T-helper 1 cell treated with Interleukin-12 subunit alpha and Interleukin-12 subunit beta and Interleukin-4 antibody, amounts not matched to agents 30 ng/mL and 1 ng/mL, for 36 hours (primary cell): ENCODE measurements at regions not wholly inside any gene's neighbourhood (a gene's known extent, or its start where the extent isn't known, plus 50 kb on each side); places are given as distances from the start of the nearest gene placed in this dataset.
"Not testable (repeated sequence)": the region's sequence is repeated elsewhere in the genome, so short reads cannot be mapped to it uniquely, and the experiment has no call there.

Source experiments
- intact Hi-C: fragments of 100-400 bp; cut with micrococcal nuclease; formaldehyde crosslinking; loops from one replicate; pipeline ENCODE4 v1.15.1; 2024

- intact Hi-C loops, result no loop called here
These were observed 490.9 kb downstream of the NFIB start for GRCh38 chr9:13823026-13823425.

- intact Hi-C loops, result no loop called here
These were observed 496.1 kb downstream of the NFIB start for GRCh38 chr9:13817754-13818278.

DNA sequence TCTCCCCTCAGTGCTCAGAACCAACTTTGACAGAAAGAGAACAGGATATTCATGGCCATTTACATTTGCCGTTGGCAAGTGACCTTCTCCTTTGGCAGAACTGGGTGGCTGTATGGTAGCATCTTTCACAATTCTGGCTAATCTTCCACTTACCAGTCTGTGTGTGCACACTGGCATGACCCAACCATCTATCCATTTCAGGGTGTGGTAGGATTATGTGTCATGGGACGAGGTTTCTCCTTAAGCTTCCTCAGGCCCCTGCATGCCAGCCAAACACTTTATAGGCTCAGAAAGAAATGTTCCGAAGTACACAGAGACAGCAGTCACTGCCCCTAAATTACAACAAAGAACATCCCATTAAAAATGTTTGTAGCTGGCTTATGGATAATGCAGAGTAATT is 497.1 kb downstream of the NFIB start:
- intact Hi-C loops, result no loop called here

DNA sequence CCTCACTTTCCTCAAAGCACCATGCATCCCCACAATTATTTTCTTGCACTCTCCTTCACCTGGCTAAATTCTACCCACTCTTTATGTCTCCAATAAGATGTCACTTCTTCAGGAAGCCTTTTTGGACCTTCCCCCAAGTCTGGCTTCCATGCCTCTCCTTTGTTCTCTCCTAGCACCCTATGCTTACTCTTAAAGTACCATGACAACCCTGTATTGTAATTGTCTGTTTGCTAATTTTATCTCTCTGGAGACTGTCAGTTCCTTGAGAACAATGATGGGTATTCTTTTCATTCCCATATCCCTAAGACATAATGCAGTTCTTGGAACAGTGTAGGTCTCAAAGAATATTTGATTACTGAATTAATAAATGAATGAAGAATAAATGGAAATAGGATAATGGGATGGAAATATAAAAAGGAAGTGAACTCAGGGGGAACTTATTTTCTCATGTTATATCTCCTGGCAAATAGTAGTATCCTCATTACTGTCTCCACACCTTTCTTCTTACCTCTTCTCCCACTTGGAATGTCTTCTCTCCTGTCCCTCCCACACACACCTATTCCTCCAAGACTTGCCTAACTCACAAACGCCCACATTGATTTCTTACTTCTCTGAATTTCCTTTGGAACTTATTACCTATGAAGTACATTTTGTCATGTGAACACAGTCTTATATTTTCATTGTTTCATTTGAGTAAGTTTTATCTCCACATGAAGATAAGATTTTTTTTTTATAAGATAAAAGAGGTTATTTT is 499.1 kb downstream of the NFIB start:
- intact Hi-C loops, result no loop called here

DNA sequence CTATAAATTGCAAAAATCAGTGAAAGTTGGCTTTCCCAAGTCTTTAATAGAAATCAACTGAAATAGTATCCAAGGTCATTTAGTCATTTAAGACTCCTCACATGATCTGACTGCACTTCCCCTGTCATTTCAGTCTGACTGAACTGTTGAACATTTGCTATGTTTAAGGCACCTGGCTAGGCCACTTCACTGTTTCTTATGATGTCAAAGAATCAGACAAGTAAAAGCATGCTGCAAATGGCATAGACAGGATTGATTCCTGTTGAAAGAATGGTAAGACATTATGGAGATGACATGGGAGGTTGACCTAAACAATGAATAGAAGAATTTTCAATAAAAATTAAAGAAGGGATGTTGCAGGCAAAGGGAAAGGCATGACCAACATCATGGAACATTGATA is 502.1 kb downstream of the NFIB start:
- intact Hi-C loops, result no loop called here

DNA sequence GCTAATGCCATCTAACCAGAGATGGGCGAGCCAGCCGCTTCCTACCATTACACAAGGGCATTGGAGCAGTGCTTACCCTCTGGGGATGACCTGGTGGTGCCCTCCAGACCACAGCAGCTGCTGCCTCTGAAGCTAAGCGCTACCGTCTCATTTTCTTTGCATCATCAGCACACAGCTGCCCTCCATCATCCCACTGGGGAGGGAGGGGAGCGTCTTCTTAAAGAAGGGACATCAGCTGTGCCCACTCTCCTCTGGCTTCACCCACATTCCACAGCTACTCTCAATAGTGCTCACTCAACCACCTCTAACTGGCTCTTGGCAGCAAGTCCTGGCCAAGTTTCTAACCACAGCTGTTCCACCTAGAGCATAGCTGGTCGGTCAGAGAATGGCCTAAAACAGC is 503.4 kb downstream of the NFIB start:
- intact Hi-C loops, result no loop called here

DNA sequence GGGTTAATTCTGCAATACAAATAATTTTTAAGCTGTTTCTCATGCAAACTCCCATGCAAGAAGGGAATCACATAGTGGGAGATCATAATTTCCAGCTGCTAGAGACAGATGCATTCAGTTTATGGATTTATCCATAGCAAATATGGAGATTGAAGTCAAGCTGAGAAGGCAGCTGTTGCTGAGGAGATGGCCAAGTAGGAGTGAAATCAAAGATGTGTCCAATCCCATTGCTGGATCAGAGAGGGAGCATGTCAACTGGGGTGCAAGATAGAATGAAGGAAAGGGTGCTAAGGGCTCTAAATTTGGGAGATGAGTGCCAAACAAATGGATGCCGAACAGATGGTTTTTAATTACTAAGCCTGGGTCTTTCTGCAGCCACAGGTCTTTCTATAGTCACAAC is 504.5 kb downstream of the NFIB start:
- intact Hi-C loops, result no loop called here

DNA sequence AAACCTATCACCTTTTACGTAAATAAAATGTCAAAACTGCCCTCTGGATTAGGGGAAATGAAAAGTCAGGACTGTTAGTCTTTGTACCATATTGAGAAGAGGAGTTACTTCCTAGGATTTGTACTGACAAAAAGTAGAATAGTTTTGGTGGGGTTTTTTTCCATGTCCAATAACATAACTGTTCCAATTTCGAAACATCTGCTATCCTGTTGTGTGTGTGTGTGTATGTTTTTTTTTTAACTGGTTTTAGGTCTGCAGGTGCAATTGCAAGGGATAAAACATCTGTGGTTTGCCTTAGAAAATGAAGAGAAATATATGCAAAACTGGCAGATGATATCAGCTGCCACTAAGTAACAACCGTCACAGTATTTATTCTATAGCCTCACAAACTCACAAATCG is 506.8 kb downstream of the NFIB start:
- intact Hi-C loops, result no loop called here

DNA sequence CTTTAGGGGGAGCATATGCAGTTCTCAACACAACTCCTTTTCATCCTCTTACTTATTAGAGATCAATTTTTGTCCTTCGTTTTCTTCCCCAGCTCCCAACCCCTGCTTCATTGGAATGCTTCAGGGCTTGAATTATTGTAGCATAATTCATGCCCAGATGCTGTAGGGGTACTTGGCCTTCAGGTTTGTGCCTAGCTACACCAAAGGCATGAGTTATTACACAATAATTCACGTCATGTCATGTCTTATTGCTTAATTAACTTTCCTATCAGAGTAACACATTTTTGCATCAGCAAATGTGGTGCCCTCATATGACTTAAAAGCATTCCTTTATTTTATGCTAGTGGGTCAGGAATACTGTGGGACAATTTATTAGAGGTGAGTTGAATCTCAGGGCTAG is 507.2 kb downstream of the NFIB start:
- intact Hi-C loops, result no loop called here

DNA sequence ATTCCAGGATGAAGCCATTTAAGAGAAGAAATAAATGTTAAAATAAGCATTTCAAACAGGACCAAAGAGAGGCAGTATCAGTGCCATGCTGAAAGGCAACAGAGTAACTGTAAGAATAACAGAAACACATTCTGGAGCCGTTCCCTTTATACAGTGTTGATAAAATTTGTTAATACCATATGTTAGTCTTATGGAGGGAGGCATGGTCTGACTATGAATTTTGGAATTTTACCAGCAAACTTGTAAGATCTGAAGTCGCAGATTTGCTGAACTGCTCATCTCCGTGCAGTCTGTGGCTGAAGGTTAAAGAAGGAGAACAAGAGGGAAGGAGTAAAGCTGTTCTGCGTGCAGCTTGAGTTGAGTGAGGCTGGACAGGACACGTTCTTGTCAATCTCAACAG is 508.4 kb downstream of the NFIB start:
- intact Hi-C loops, result no loop called here

- intact Hi-C loops, result no loop called here
These were observed 509.4 kb downstream of the NFIB start for GRCh38 chr9:13804532-13804931.

DNA sequence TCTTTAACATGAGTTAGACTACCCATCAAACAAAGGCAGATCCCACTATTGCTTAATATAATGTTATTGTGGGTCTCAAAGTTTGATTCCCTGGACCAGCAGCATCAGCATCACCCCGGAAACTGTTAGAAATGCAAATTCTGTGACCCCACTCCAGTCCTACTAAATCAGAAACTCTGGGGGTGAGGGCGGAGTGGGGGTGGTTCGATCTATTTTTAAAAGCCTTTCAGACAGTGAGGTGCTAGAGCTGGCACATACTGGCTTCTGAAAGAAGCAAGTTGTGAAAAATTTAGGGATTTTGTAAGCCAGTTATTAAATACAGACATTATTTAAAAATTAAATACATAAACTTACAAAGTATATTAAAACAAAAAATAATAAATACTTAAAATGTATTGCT is 513.2 kb downstream of the NFIB start:
- intact Hi-C loops, result no loop called here

- intact Hi-C loops, result not testable (repeated sequence)
These were observed 516.2 kb downstream of the NFIB start for GRCh38 chr9:13797701-13798100.

- intact Hi-C loops, result no loop called here
These were observed 512.3 kb upstream of the MPDZ start for GRCh38 chr9:13791816-13792215.

DNA sequence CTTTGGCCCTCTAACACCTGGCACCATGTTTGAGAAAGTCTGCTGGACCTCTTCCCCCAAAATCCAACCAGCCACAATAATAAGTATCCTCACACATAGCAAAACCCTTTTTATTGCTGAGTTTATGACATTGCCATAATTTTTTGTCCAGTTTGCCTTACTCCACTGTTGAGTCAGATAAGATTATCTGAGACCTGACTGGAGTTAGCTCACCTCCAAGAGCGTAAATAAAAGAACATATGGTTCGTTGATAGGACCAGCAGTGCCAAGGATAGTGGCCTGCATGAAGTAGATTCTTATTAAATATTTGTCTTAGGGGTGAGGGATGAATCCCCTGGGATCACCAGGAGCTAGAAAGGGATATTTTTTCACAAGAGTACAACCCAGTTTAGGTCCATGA is 510.6 kb upstream of the MPDZ start:
- intact Hi-C loops, result no loop called here

DNA sequence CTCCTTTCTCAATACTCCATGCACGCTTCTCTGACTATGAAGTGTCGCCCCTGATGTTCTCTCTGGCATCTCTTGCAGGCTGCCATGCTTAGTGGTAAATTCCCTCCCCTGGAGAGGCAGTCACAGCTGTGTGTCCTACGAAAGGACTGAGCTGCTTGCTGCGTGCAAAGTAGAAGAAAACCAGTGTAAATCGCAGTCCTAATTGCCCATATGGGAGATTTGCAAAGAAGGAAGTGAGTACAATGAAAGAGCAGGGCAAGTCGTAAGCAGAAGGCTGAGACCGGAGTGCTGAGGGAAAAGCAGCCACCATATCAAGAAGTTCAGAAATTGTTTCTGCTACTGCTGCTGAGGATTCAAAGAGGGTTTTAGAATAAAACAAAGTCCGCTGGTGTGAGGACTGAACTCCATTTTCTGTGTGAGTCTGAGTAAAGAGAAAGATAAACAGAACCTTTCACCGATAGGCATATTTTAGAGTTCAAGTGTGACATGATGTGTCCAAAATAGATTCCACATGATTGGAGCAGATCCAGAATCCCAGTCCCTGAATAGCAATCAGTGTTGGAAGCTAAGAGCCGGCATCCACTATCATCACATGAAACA is 507.8 kb upstream of the MPDZ start:
- intact Hi-C loops, result no loop called here

GRCh38 chr9:13786711-13787110 is 507.2 kb upstream of the MPDZ start:
- intact Hi-C loops, result no loop called here

GRCh38 chr9:13786131-13786530 is 506.6 kb upstream of the MPDZ start:
- intact Hi-C loops, result no loop called here

DNA sequence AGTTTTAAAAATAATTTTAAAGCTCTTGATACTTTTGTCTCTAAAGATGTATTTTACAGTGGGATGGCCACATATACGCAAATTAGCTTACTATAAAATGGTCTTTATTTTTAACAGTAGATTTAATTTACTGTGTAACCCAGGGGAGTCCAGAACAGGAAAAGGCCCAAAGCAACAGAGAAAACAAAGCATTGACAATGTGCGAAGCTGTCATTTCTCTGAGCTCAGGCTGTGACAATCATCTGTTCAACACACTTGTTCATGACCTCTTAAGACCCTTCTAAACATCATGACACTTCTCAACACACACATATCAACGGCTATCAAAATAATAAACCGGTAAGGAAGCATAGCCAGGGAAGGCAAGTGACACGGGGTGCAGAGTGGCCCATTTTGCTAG is 499.6 kb upstream of the MPDZ start:
- intact Hi-C loops, result no loop called here

DNA sequence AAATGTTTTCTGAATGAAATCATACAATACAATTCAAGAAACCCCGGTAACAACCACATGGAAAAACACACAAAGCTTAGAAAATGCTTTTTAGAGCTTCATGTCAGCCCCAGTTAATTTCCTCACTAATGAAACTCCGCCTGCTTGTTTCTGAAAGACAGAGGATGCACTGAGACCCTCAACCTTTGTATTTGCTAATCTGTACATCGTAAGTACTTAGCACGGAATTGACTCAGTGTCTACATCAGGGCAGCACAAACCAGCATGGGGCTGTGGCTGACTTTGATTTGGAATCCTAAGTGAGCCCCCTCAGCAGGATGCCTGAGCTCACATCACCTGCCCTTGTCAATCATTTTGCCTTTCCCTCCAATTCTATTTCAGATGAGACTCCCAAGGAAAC is 499.1 kb upstream of the MPDZ start:
- intact Hi-C loops, result no loop called here

- intact Hi-C loops, result no loop called here
These were observed 491.5 kb upstream of the MPDZ start for GRCh38 chr9:13770956-13771355.

GRCh38 chr9:13769641-13770040 is 490.1 kb upstream of the MPDZ start:
- intact Hi-C loops, result no loop called here

- intact Hi-C loops, result no loop called here
These were observed 489.5 kb upstream of the MPDZ start for GRCh38 chr9:13769006-13769405.
